Neural cell (in vitro differentiated cells): ENCODE measurements at regions not wholly inside any gene's neighbourhood (a gene's known extent, or its start where the extent isn't known, plus 50 kb on each side); places are given as distances from the start of the nearest gene placed in this dataset.

Experiments used
- H2AFZ ChIP-seq: fragments of 200-600, 300-800 bp; sonication (generic), shearing (Covaris generic); 2 replicates; pipeline ENCODE4 v1.6.0; 2014; ENCODE audit warnings: low read depth, mild to moderate bottlenecking, antibody characterized with exemption, low read length, moderate library complexity
- H3F3A ChIP-seq: fragments of 200-600 bp; shearing (Covaris generic); 2 replicates; pipeline ENCODE4 v1.6.1; 2016; ENCODE audit warnings: mild to moderate bottlenecking, moderate library complexity, mixed read lengths, antibody characterized with exemption, low read length; ENCODE audit not compliant: insufficient read depth, poor library complexity, severe bottlenecking
- H3K27ac ChIP-seq: fragments of 200-600, 300-800 bp; sonication (generic), shearing (Covaris generic); 2 replicates; pipeline ENCODE4 v1.5.1; 2014; ENCODE audit warnings: mild to moderate bottlenecking, low read length, moderate library complexity
- H3K27me3 ChIP-seq: fragments of 300-800, 200-600 bp; sonication (generic), shearing (Covaris generic); 2 replicates; pipeline ENCODE4 v1.6.0; 2014; ENCODE audit warnings: mild to moderate bottlenecking, low read depth, low read length, moderate library complexity; ENCODE audit not compliant: insufficient read depth
- H3K36me3 ChIP-seq: fragments of 300-800, 200-600 bp; sonication (generic), shearing (Covaris generic); 2 replicates; pipeline ENCODE4 v1.5.1; 2014; ENCODE audit warnings: mild to moderate bottlenecking, antibody characterized with exemption, low read length, moderate library complexity; ENCODE audit not compliant: insufficient read depth
- H3K4me2 ChIP-seq: fragments of 300-800, 200-600 bp; sonication (generic), shearing (Covaris generic); 2 replicates; pipeline ENCODE4 v1.6.0; 2014; ENCODE audit warnings: mild to moderate bottlenecking, low read length
- H3K4me3 ChIP-seq: fragments of 300-800, 200-600 bp; sonication (generic), shearing (Covaris generic); 2 replicates; pipeline ENCODE4 v1.5.1; 2014; ENCODE audit warnings: mild to moderate bottlenecking, low read length, moderate library complexity
- H3K79me2 ChIP-seq: fragments of 200-600 bp; shearing (Covaris generic); replicated peaks from 2 replicates; pipeline ENCODE4 v1.6.0; 2014; ENCODE audit warnings: mild to moderate bottlenecking, low read length, moderate library complexity; ENCODE audit not compliant: insufficient read depth
- H3K9ac ChIP-seq: fragments of 300-800, 200-600 bp; sonication (generic), shearing (Covaris generic); 2 replicates; pipeline ENCODE4 v1.6.1; 2016; ENCODE audit warnings: mild to moderate bottlenecking, low read length, mixed read lengths
- H3K9me2 ChIP-seq: fragments of 200-600 bp; shearing (Covaris generic); 2 replicates; pipeline ENCODE4 v1.6.1; 2016; ENCODE audit warnings: mild to moderate bottlenecking, low read length, mixed read lengths; ENCODE audit not compliant: insufficient read depth
- H3K9me3 ChIP-seq: fragments of 200-600, 300-800 bp; sonication (generic), shearing (Covaris generic); 2 replicates; pipeline ENCODE4 v1.6.1; 2016; ENCODE audit warnings: mild to moderate bottlenecking, mixed run types, low read length, moderate library complexity, mixed read lengths
- H4K20me1 ChIP-seq: fragments of 200-600 bp; shearing (Covaris generic); 2 replicates; pipeline ENCODE4 v1.6.1; 2016; ENCODE audit warnings: mild to moderate bottlenecking, mixed run types; ENCODE audit not compliant: insufficient read depth
- CTCF ChIP-seq: fragments of 450-650 bp; IDR thresholded peaks from 2 replicates; pipeline ENCODE4 v1.5.1; 2014; ENCODE audit warnings: antibody characterized with exemption, mild to moderate bottlenecking, moderate library complexity; ENCODE audit not compliant: poor library complexity, severe bottlenecking
- EP300 ChIP-seq: fragments of 450-650 bp; conservative IDR thresholded peaks from 2 replicates; pipeline ENCODE4 v1.6.1; 2014; ENCODE audit warnings: antibody characterized with exemption, mild to moderate bottlenecking, moderate library complexity; ENCODE audit not compliant: poor library complexity, severe bottlenecking
- EZH2 ChIP-seq: fragments of 200-600, 300-800 bp; shearing (Covaris generic), sonication (generic); IDR thresholded peaks from 2 replicates; pipeline ENCODE4 v1.6.1; 2014; ENCODE audit warnings: antibody characterized with exemption, low read length, borderline replicate concordance, mild to moderate bottlenecking; ENCODE audit not compliant: insufficient read depth, poor library complexity, severe bottlenecking
- MXI1 ChIP-seq: fragments of 450-650 bp; conservative IDR thresholded peaks from 2 replicates; pipeline ENCODE4 v1.6.1; 2014; ENCODE audit warnings: antibody characterized with exemption, mild to moderate bottlenecking; ENCODE audit not compliant: poor library complexity, severe bottlenecking
- POLR2AphosphoS5 ChIP-seq: IDR thresholded peaks from 2 replicates; pipeline ENCODE4 v1.6.1; 2012
- RAD21 ChIP-seq: fragments of 450-650 bp; conservative IDR thresholded peaks from 2 replicates; pipeline ENCODE4 v1.6.1; 2014; ENCODE audit warnings: antibody characterized with exemption, mild to moderate bottlenecking, moderate library complexity
- SMC3 ChIP-seq: fragments of 450-650 bp; conservative IDR thresholded peaks from 2 replicates; pipeline ENCODE4 v1.6.1; 2014; ENCODE audit warnings: antibody characterized with exemption, mild to moderate bottlenecking, moderate library complexity; ENCODE audit not compliant: poor library complexity
- TAF1 ChIP-seq: IDR thresholded peaks from 2 replicates; pipeline ENCODE4 v1.6.1; 2012; ENCODE audit warnings: low read depth
- TF ChIP-seq, protein P1 (sequence below): IDR thresholded peaks from 2 replicates; pipeline ENCODE4 v1.6.1; 2012; ENCODE audit warnings: borderline replicate concordance

- Histone ChIP-seq H3K4me3 (no peak overlapping the region), H2AFZ (no peak overlapping the region), H3K4me2 (no peak overlapping the region), H3K9me3 (no peaks in the 10 kb centered on the region), H4K20me1 (no peaks in the 10 kb centered on the region), H3K36me3 (no peaks in the 10 kb centered on the region), H3K9ac (no peak overlapping the region), H3K27ac (no peak overlapping the region), H3K79me2 (no peaks in the 10 kb centered on the region), H3K9me2 (no peaks in the 10 kb centered on the region), H3K27me3 (no peaks in the 10 kb centered on the region), H3F3A (no peaks in the 10 kb centered on the region)
- TF ChIP-seq MXI1 (no peak), SMC3 (peak; percentile 89), EZH2 (no peak), POLR2AphosphoS5 (no peak), RAD21 (peak; percentile 92), CTCF (peak; percentile 91), TAF1 (no peak), EP300 (no peak)
- TF ChIP-seq, protein P1, sequence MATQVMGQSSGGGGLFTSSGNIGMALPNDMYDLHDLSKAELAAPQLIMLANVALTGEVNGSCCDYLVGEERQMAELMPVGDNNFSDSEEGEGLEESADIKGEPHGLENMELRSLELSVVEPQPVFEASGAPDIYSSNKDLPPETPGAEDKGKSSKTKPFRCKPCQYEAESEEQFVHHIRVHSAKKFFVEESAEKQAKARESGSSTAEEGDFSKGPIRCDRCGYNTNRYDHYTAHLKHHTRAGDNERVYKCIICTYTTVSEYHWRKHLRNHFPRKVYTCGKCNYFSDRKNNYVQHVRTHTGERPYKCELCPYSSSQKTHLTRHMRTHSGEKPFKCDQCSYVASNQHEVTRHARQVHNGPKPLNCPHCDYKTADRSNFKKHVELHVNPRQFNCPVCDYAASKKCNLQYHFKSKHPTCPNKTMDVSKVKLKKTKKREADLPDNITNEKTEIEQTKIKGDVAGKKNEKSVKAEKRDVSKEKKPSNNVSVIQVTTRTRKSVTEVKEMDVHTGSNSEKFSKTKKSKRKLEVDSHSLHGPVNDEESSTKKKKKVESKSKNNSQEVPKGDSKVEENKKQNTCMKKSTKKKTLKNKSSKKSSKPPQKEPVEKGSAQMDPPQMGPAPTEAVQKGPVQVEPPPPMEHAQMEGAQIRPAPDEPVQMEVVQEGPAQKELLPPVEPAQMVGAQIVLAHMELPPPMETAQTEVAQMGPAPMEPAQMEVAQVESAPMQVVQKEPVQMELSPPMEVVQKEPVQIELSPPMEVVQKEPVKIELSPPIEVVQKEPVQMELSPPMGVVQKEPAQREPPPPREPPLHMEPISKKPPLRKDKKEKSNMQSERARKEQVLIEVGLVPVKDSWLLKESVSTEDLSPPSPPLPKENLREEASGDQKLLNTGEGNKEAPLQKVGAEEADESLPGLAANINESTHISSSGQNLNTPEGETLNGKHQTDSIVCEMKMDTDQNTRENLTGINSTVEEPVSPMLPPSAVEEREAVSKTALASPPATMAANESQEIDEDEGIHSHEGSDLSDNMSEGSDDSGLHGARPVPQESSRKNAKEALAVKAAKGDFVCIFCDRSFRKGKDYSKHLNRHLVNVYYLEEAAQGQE: no peak
Observed at GRCh38 chr7:34320926-34321661, 336.9 kb upstream of the NPSR1 start.

- TF ChIP-seq CTCF (no peak), RAD21 (no peak), EP300 (no peak), SMC3 (no peak), TAF1 (no peak), EZH2 (no peak), POLR2AphosphoS5 (no peak), MXI1 (no peak)
- TF ChIP-seq, protein P1: no peak
- no peaks in the 10 kb centered on the region for H3K9me2 ChIP-seq
- no peak overlapping the region for H3K9ac ChIP-seq
- no peak overlapping the region for H3K27ac ChIP-seq
- H3K27me3 ChIP-seq: no peaks in the 10 kb centered on the region
- H3K9me3 ChIP-seq: no peaks in the 10 kb centered on the region
- H2AFZ ChIP-seq: no peak overlapping the region
- H3K36me3 ChIP-seq: no peaks in the 10 kb centered on the region
- no peak overlapping the region for H3K4me2 ChIP-seq
- H3K79me2 ChIP-seq: no peaks in the 10 kb centered on the region
- no peaks in the 10 kb centered on the region for H4K20me1 ChIP-seq
- no peaks in the 10 kb centered on the region for H3F3A ChIP-seq
- no peak overlapping the region for H3K4me3 ChIP-seq
Observed at GRCh38 chr7:34322841-34323240, 335.2 kb upstream of the NPSR1 start.
